Urinary bladder (tissue), 3 donors: ENCODE measurements at regions not wholly inside any gene's neighbourhood (a gene's known extent, or its start where the extent isn't known, plus 50 kb on each side); places are given as distances from the start of the nearest gene placed in this dataset.
"Not testable (repeated sequence)": the region's sequence is repeated elsewhere in the genome, so short reads cannot be mapped to it uniquely, and the experiment has no call there.

Source experiments
- DNase-seq: peaks from one replicate; pipeline ENCODE4 v3.0.0-alpha.2; 2015; ENCODE audit errors: extremely low spot score
- H3K27ac ChIP-seq: one replicate; pipeline ENCODE4 v1.5.1; 2013; ENCODE audit warnings: low read depth, mild to moderate bottlenecking, moderate library complexity
- H3K36me3 ChIP-seq: one replicate; pipeline ENCODE4 v1.6.1; 2013; ENCODE audit warnings: mild to moderate bottlenecking, moderate library complexity; ENCODE audit not compliant: insufficient read depth
- H3K4me1 ChIP-seq: one replicate; pipeline ENCODE4 v1.6.1; 2013; ENCODE audit warnings: mild to moderate bottlenecking, moderate library complexity; ENCODE audit not compliant: insufficient read depth
- H3K4me3 ChIP-seq: one replicate; pipeline ENCODE4 v1.5.1; 2013; ENCODE audit warnings: low read depth, low read length
- WGBS: extraction: QIAGEN DNeasy Blood & Tissue Kit; methylation state at CpG from one replicate; pipeline ENCODE4 v1.1.7; 2013; 5-methylcytosine and 5-hydroxymethylcytosine counted together
- donor health status: healthy with polysubstance abuse.
- donor health status: healthy.

DNA sequence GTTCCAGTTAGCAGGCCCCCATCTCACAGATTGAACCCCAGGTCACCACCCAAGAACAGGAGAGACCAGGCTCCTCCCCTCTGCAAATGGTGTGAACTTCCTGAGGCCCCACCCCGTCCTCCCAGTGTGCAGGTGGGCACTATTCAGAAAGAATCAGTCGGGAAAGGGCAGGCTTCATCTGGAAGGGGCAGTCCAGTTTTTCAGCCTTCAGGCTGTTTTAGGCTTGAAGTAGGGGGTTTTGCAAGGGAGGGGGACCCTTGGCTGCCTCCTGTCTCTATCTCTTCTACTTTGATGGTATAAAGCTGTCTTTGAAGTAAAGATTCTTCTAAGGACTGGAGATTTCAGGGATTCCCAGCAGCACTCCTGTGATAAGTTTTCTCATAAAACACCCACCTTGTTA lies 267.6 kb downstream of the RND3 start:
- Histone ChIP-seq H3K27ac (no peak overlapping the region), H3K4me1 (no peaks in the 10 kb centered on the region), H3K36me3 (no peaks in the 10 kb centered on the region), H3K4me3 (no peak overlapping the region)
- WGBS = 82% methylated on average over 2 of the region's 2 CpGs
- no peak for DNase-seq

- Histone ChIP-seq H3K4me3 (no peak overlapping the region), H3K4me1 (no peaks in the 10 kb centered on the region), H3K27ac (no peak overlapping the region), H3K36me3 (no peaks in the 10 kb centered on the region)
- no peak for DNase-seq
- 96% methylated on average over 1 of the region's 1 CpG for WGBS
Observed at GRCh38 chr2:150215041-150215440, 272.4 kb downstream of the RND3 start.

GRCh38 chr2:150214626-150215025 lies 272.8 kb downstream of the RND3 start:
- WGBS = 58% methylated on average over 1 of the region's 1 CpG
- Histone ChIP-seq H3K27ac (no peak overlapping the region), H3K4me1 (no peaks in the 10 kb centered on the region), H3K4me3 (no peak overlapping the region), H3K36me3 (no peaks in the 10 kb centered on the region)
- DNase-seq = no peak

- no peak overlapping the region for H3K27ac ChIP-seq
- no peak overlapping the region for H3K4me3 ChIP-seq
- no peak for DNase-seq
- WGBS = 55% methylated on average over 4 of the region's 4 CpGs
- no peaks in the 10 kb centered on the region for H3K4me1 ChIP-seq
- H3K36me3 ChIP-seq = no peaks in the 10 kb centered on the region
Observed at GRCh38 chr2:150212722-150213171, 274.7 kb downstream of the RND3 start.

GRCh38 chr2:150211164-150211631 lies 276.3 kb downstream of the RND3 start:
- Histone ChIP-seq H3K4me1 (no peaks in the 10 kb centered on the region), H3K36me3 (no peaks in the 10 kb centered on the region), H3K27ac (no peak overlapping the region), H3K4me3 (no peak overlapping the region)
- DNase-seq = no peak

- no peak overlapping the region for H3K27ac ChIP-seq
- H3K4me1 ChIP-seq = no peaks in the 10 kb centered on the region
- no peak for DNase-seq
- H3K36me3 ChIP-seq = no peaks in the 10 kb centered on the region
- 73% methylated on average over 2 of the region's 2 CpGs for WGBS
- no peak overlapping the region for H3K4me3 ChIP-seq
Observed at GRCh38 chr2:150209746-150210145, 277.7 kb downstream of the RND3 start.

- H3K36me3 ChIP-seq = no peaks in the 10 kb centered on the region
- DNase-seq = no peak
- no peak overlapping the region for H3K4me3 ChIP-seq
- H3K4me1 ChIP-seq = no peaks in the 10 kb centered on the region
- H3K27ac ChIP-seq = no peak overlapping the region
- 86% methylated on average over 4 of the region's 4 CpGs for WGBS
Observed at GRCh38 chr2:150208689-150209088, 278.8 kb downstream of the RND3 start.

DNA sequence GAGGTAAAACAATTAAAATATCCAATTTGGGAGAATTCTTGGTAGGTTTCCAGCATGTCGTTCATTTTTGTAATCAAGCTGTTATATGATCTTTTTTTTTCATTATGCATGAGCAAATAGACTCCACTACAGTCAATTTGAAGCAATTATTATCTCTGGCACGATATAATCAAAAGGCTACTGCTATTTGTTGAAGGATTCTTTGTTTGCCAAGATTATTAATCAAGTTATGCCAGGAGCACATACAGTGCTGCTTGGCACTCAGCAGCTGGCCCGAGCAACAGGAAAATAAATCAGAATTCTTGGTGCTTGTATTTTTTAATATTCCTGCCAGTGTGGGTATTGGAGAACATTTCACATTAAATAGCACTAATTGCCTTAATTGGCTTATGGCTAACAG lies 279.5 kb downstream of the RND3 start:
- H3K27ac ChIP-seq = no peak overlapping the region
- WGBS = 53% methylated on average over 3 of the region's 3 CpGs
- H3K4me3 ChIP-seq = no peak overlapping the region

GRCh38 chr2:150204451-150204850 lies 283.0 kb downstream of the RND3 start:
- Histone ChIP-seq H3K36me3 (no peaks in the 10 kb centered on the region), H3K4me1 (no peaks in the 10 kb centered on the region), H3K27ac (no peak overlapping the region), H3K4me3 (no peak overlapping the region)
- 47% methylated on average over 3 of the region's 3 CpGs for WGBS
- DNase-seq = no peak

More for the DNA sequence above, 279.5 kb downstream of the RND3 start:
- no peaks in the 10 kb centered on the region for H3K4me1 ChIP-seq
- H3K36me3 ChIP-seq = no peaks in the 10 kb centered on the region
- no peak for DNase-seq

DNA sequence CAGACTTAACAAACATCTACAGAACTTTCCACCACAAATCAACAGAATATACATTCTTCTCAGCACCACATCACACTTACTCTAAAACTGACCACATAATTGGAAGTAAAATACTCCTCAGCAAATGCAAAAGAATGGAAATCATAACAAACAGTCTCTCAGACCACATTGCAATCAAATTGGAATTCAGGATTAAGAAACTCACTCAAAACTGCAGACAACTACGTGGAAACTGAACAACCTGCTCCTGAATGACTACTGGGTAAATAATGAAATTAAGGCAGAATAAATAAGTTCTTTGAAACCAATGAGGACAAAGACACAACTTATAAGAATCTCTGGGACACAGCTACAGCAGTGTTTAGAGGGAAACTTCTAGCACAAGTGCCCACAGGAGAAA lies 292.7 kb downstream of the RND3 start:
- DNase-seq, H3K4me3 ChIP-seq, H3K4me1 ChIP-seq, H3K36me3 ChIP-seq, H3K27ac ChIP-seq: not testable (repeated sequence)
- WGBS = 85% methylated on average over 1 of the region's 1 CpG

GRCh38 chr2:150192701-150193100 lies 294.8 kb downstream of the RND3 start:
- DNase-seq = no peak

DNA sequence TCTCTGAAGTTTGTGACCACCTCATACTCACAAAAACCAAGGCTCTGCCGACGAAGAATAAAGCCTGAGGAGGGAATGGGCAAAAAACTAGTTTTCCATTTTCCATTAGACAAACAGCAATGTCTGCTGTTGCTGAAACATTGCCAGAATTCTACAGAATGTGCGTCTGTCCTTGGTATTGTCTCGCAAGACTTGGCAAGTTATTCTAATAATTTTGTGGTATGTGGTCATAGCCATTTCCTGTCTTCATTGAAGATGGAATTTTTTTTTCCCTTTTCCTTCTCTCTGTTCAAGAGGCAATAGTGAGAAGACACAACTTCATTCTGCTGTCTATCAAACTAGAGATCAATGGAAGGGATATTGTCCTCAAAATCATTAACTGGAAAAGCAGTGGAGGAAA lies 296.1 kb downstream of the RND3 start:
- H3K4me1 ChIP-seq = no peaks in the 10 kb centered on the region
- DNase-seq = no peak
- H3K36me3 ChIP-seq = no peaks in the 10 kb centered on the region
- H3K27ac ChIP-seq = no peak overlapping the region
- H3K4me3 ChIP-seq = no peak overlapping the region
- WGBS = 65% methylated on average over 4 of the region's 4 CpGs

More at GRCh38 chr2:150192701-150193100, 294.8 kb downstream of the RND3 start:
- H3K36me3 ChIP-seq = no peaks in the 10 kb centered on the region
- no peak overlapping the region for H3K4me3 ChIP-seq
- H3K27ac ChIP-seq = no peak overlapping the region
- H3K4me1 ChIP-seq = no peaks in the 10 kb centered on the region
- WGBS = 95% methylated on average over 6 of the region's 6 CpGs

DNA sequence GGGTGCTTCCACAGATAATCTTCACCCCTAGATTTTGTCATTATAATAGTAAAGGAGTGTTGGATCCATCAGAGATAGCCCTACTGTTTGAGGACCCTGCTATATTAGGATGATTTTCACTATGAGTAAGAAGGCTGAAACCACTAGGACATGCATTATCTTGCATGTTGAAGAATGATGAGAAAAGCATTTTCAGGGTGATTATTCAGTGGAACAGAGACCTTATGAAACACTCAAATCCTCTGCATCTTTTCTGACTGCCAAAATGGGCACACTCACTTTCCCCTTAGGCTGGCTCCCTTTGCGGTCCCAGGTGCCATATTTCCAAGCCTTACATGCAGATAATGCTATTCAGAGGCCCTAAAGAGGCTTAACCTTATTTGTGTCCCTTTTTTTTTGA lies 296.9 kb downstream of the RND3 start:
- no peaks in the 10 kb centered on the region for H3K36me3 ChIP-seq
- H3K4me3 ChIP-seq = no peak overlapping the region
- WGBS = 100% methylated on average over 1 of the region's 1 CpG
- H3K27ac ChIP-seq = no peak overlapping the region
- no peaks in the 10 kb centered on the region for H3K4me1 ChIP-seq
- DNase-seq = no peak

- Histone ChIP-seq H3K4me1 (no peaks in the 10 kb centered on the region), H3K36me3 (no peaks in the 10 kb centered on the region), H3K27ac (no peak overlapping the region), H3K4me3 (no peak overlapping the region)
- no peak for DNase-seq
- 72% methylated on average over 2 of the region's 2 CpGs for WGBS
Observed at GRCh38 chr2:150188800-150189199, 298.7 kb downstream of the RND3 start.

GRCh38 chr2:150188177-150188576 lies 299.3 kb downstream of the RND3 start:
- no peak for DNase-seq
- H3K4me3 ChIP-seq = no peak overlapping the region
- 34% methylated on average over 4 of the region's 4 CpGs for WGBS

More at GRCh38 chr2:150188177-150188576, 299.3 kb downstream of the RND3 start:
- Histone ChIP-seq H3K4me1 (no peaks in the 10 kb centered on the region), H3K27ac (no peak overlapping the region), H3K36me3 (no peaks in the 10 kb centered on the region)
